ENCODE measurements at regions not wholly inside any gene's neighbourhood (a gene's known extent, or its start where the extent isn't known, plus 50 kb on each side); places are given as distances from the start of the nearest gene placed in this dataset.

GRCh38 chr5:18687429-18687828 lies 1053.2 kb downstream of the TAF11L14 start:
- H3K27me3 ChIP-seq (ENCODE audit: control insufficient read depth in 2 of 2, insufficient read depth in 2 of 2, low read length in 2 of 2) = no peaks in the 10 kb centered on the region
- 60% methylated on average over 1 of the region's 2 CpGs for whole genome bisulfite sequencing (ENCODE audit: insufficient coverage)
- no peaks in the 10 kb centered on the region for H3K4me1 ChIP-seq (ENCODE audit: control insufficient read depth in 1 of 2, insufficient read depth in 2 of 2, low read length in 2 of 2)
- DNase-seq = no peak
- Mint-ChIP-seq H3K27me3 (ENCODE audit: low read depth in 3 of 3) (no peaks in the 10 kb centered on the region), H3K27ac (no peak overlapping the region), H3K4me3 (no peak overlapping the region), H3K36me3 (no peaks in the 10 kb centered on the region), H3K9me3 (peaks cover 0 to 4% (median 1%) of the 10 kb centered on the region in 7 donors), H3K4me1 (no peaks in the 10 kb centered on the region)
- H3K4me2 ChIP-seq (replicated peaks; ENCODE audit: extremely low read depth, low read length, poor library complexity, severe bottlenecking) = no peak overlapping the region
- no peaks in the 10 kb centered on the region for H3K79me2 ChIP-seq (ENCODE audit: insufficient read depth, low read length)
- H4K20me1 ChIP-seq (ENCODE audit: insufficient read depth, low read length) = no peaks in the 10 kb centered on the region
- H3K4me3 ChIP-seq (replicated peaks in 1 of 3; ENCODE audit: low read depth in 2 of 3, low read length in 3 of 3) = no peak overlapping the region
- H2AFZ ChIP-seq (ENCODE audit: insufficient read depth, low read depth, low read length, poor library complexity, severe bottlenecking) = no peak overlapping the region
- no peak overlapping the region for H3K27ac ChIP-seq (ENCODE audit: low read depth in 1 of 2, low read length in 2 of 2)
- no peaks in the 10 kb centered on the region for H3K36me3 ChIP-seq (replicated peaks in 1 of 2; ENCODE audit: control insufficient read depth in 1 of 2, insufficient read depth in 2 of 2, low read length in 2 of 2)
- intact Hi-C loops (cut with micrococcal nuclease) = no loop called here
- no peak for TF ChIP-seq CTCF (IDR thresholded peaks at IDR 0.05)
- H3K9me3 ChIP-seq (replicated peaks in 1 of 2; ENCODE audit: control insufficient read depth in 1 of 2, insufficient read depth in 1 of 2, low read length in 2 of 2) = no peaks in the 10 kb centered on the region
- no peak overlapping the region for H3K9ac ChIP-seq (ENCODE audit: insufficient read depth, low read length, poor library complexity, severe bottlenecking)

- Histone ChIP-seq H2AFZ (ENCODE audit: insufficient read depth, low read depth, low read length, poor library complexity, severe bottlenecking) (no peak overlapping the region), H3K4me2 (replicated peaks; ENCODE audit: extremely low read depth, low read length, poor library complexity, severe bottlenecking) (no peak overlapping the region), H3K9ac (ENCODE audit: insufficient read depth, low read length, poor library complexity, severe bottlenecking) (no peak overlapping the region), H3K9me3 (replicated peaks in 1 of 2; ENCODE audit: control insufficient read depth in 1 of 2, insufficient read depth in 1 of 2, low read length in 2 of 2) (no peaks in the 10 kb centered on the region), H4K20me1 (ENCODE audit: insufficient read depth, low read length) (no peaks in the 10 kb centered on the region), H3K27me3 (ENCODE audit: control insufficient read depth in 2 of 2, insufficient read depth in 2 of 2, low read length in 2 of 2) (no peaks in the 10 kb centered on the region), H3K36me3 (replicated peaks in 1 of 2; ENCODE audit: control insufficient read depth in 1 of 2, insufficient read depth in 2 of 2, low read length in 2 of 2) (no peaks in the 10 kb centered on the region), H3K4me1 (ENCODE audit: control insufficient read depth in 1 of 2, insufficient read depth in 2 of 2, low read length in 2 of 2) (peaks cover 8% of the 10 kb centered on the region in 2 donors), H3K4me3 (replicated peaks in 1 of 3; ENCODE audit: low read depth in 2 of 3, low read length in 3 of 3) (no peak overlapping the region), H3K27ac (ENCODE audit: low read depth in 1 of 2, low read length in 2 of 2) (no peak overlapping the region), H3K79me2 (ENCODE audit: insufficient read depth, low read length) (no peaks in the 10 kb centered on the region)
- TF ChIP-seq CTCF (IDR thresholded peaks at IDR 0.05) = no peak
- Mint-ChIP-seq H3K4me3 (no peak overlapping the region), H3K27ac (no peak overlapping the region), H3K27me3 (ENCODE audit: low read depth in 3 of 3) (no peaks in the 10 kb centered on the region), H3K9me3 (no peaks in the 10 kb centered on the region), H3K36me3 (no peaks in the 10 kb centered on the region), H3K4me1 (peaks cover 21% of the 10 kb centered on the region)
- WGBS (ENCODE audit: insufficient coverage) = no CpG with 5 or more reads among the region's 1 CpG
- intact Hi-C loops (cut with micrococcal nuclease) = loop anchor here in 1 of 2 donors (10.0 kb wide), 3 partner anchors 45 to 305 kb away; no protein-coding TSS in a partner anchor
- no peak for DNase-seq
Measured at GRCh38 chr5:18699681-18700080, 1065.4 kb downstream of the TAF11L14 start.

All from CD14-positive monocyte (primary cell).